HEK293T (cell line): ENCODE measurements at regions not wholly inside any gene's neighbourhood (a gene's known extent, or its start where the extent isn't known, plus 50 kb on each side); places are given as distances from the start of the nearest gene placed in this dataset.

Source experiments
- CTCF ChIA-PET: fragments of 350-600 bp; formaldehyde crosslinking; extraction: SDS; loops from one replicate; lab custom pipeline; 2021; ENCODE audit warnings: antibody characterized with exemption, inconsistent platforms; lab: Yijun Ruan, JAX
- POLR2A ChIA-PET: fragments of 350-600 bp; formaldehyde crosslinking; extraction: SDS; loops from one replicate; lab custom pipeline; 2020; ENCODE audit warnings: antibody characterized with exemption, inconsistent platforms; lab: Yijun Ruan, JAX
- DNase-seq: peaks from one replicate; pipeline ENCODE4 v3.0.0; 2012; ENCODE audit warnings: mixed read lengths; ENCODE audit errors: extremely low spot score
- ARNT ChIP-seq: fragments of 450-650 bp; IDR thresholded peaks from 2 replicates; pipeline ENCODE4 v1.6.1; 2017; ENCODE audit warnings: mild to moderate bottlenecking
- BHLHE40 ChIP-seq: fragments of 450-650 bp; IDR thresholded peaks from 2 replicates; pipeline ENCODE4 v1.6.1; 2016; ENCODE audit warnings: mild to moderate bottlenecking, moderate library complexity, borderline replicate concordance
- CTBP1 ChIP-seq: fragments of 450-650 bp; IDR thresholded peaks from 2 replicates; pipeline ENCODE4 v1.6.1; 2016; ENCODE audit warnings: borderline replicate concordance
- ELF4 ChIP-seq: fragments of 450-650 bp; IDR thresholded peaks from 2 replicates; pipeline ENCODE4 v1.6.1; 2017; ENCODE audit warnings: antibody characterized with exemption
- FOXA1 ChIP-seq: fragments of 450-650 bp; IDR thresholded peaks from 2 replicates; pipeline ENCODE4 v1.6.1; 2016; ENCODE audit warnings: mild to moderate bottlenecking
- FOXK2 ChIP-seq: fragments of 450-650 bp; IDR thresholded peaks from 2 replicates; pipeline ENCODE4 v1.6.1; 2016; ENCODE audit warnings: mild to moderate bottlenecking
- FOXM1 ChIP-seq: fragments of 450-650 bp; IDR thresholded peaks from 2 replicates; pipeline ENCODE4 v1.6.1; 2017; ENCODE audit warnings: mild to moderate bottlenecking, borderline replicate concordance
- HDGF ChIP-seq: fragments of 450-650 bp; IDR thresholded peaks from 2 replicates; pipeline ENCODE4 v1.6.1; 2017; ENCODE audit warnings: antibody characterized with exemption, borderline replicate concordance
- L3MBTL2 ChIP-seq: fragments of 450-650 bp; conservative IDR thresholded peaks from 2 replicates; pipeline ENCODE4 v1.6.1; 2016; ENCODE audit warnings: mild to moderate bottlenecking
- LEF1 ChIP-seq: fragments of 450-650 bp; IDR thresholded peaks from 2 replicates; pipeline ENCODE4 v1.6.1; 2017; ENCODE audit warnings: mild to moderate bottlenecking, borderline replicate concordance
- NFRKB ChIP-seq: fragments of 450-650 bp; IDR thresholded peaks from 2 replicates; pipeline ENCODE4 v1.6.1; 2016; ENCODE audit warnings: mild to moderate bottlenecking, moderate library complexity
- PKNOX1 ChIP-seq: fragments of 450-650 bp; IDR thresholded peaks from 2 replicates; pipeline ENCODE4 v1.6.1; 2016
- SP1 ChIP-seq: fragments of 450-650 bp; IDR thresholded peaks from 2 replicates; pipeline ENCODE4 v1.6.1; 2017
- SUZ12 ChIP-seq: fragments of 450-650 bp; IDR thresholded peaks from 2 replicates; pipeline ENCODE4 v1.6.1; 2016; ENCODE audit warnings: mild to moderate bottlenecking
- TARDBP ChIP-seq: fragments of 450-650 bp; IDR thresholded peaks from 2 replicates; pipeline ENCODE4 v1.6.1; 2016
- ZNF384 ChIP-seq: fragments of 450-650 bp; IDR thresholded peaks from 2 replicates; pipeline ENCODE4 v1.6.1; 2016

- DNase-seq: no peak
- POLR2A ChIA-PET: no interaction called here
- CTCF ChIA-PET: interaction anchor here (0.8 kb wide), 1 partner anchor 11 kb away, joined by 4 read pairs; no protein-coding TSS in a partner anchor
- TF ChIP-seq ZNF384 (no peak), SUZ12 (no peak), SP1 (no peak), HDGF (no peak), ARNT (no peak), FOXM1 (no peak), NFRKB (no peak), LEF1 (no peak), CTBP1 (no peak), FOXK2 (no peak), BHLHE40 (no peak), L3MBTL2 (no peak), ELF4 (no peak), PKNOX1 (no peak), FOXA1 (no peak)
Observed at GRCh38 chr5:91277840-91278239, 105.3 kb downstream of the ARRDC3 start.

- POLR2A ChIA-PET: interaction anchor here (2.3 kb wide), 1 partner anchor 106 kb away, joined by 6 read pairs; the partner anchor contains the start of gene ARRDC3
- CTCF ChIA-PET: interaction anchor here (0.8 kb wide), 1 partner anchor 11 kb away, joined by 4 read pairs; no protein-coding TSS in a partner anchor
Observed at GRCh38 chr5:91277093-91277626, 106.0 kb downstream of the ARRDC3 start.

GRCh38 chr5:91272858-91273257 is 110.3 kb downstream of the ARRDC3 start:
- DNase-seq: no peak
- CTCF ChIA-PET: no interaction called here
- POLR2A ChIA-PET: interaction anchor here (1.0 kb wide), 1 partner anchor 110 kb away, joined by 4 read pairs; the partner anchor contains the start of gene ARRDC3

More at GRCh38 chr5:91277093-91277626, 106.0 kb downstream of the ARRDC3 start:
- TF ChIP-seq BHLHE40 (no peak), FOXM1 (no peak)
- no peak for DNase-seq

GRCh38 chr5:91271999-91272398 is 111.1 kb downstream of the ARRDC3 start:
- no peak for DNase-seq
- TF ChIP-seq ZNF384 (no peak), PKNOX1 (no peak), ELF4 (no peak), NFRKB (no peak), BHLHE40 (no peak), FOXA1 (no peak), L3MBTL2 (no peak), FOXM1 (no peak), CTBP1 (no peak), HDGF (no peak), SP1 (no peak), SUZ12 (no peak), FOXK2 (no peak), TARDBP (no peak), ARNT (no peak), LEF1 (no peak)
- CTCF ChIA-PET: no interaction called here
- POLR2A ChIA-PET: interaction anchor here (1.0 kb wide), 1 partner anchor 111 kb away, joined by 4 read pairs; the partner anchor contains the start of gene ARRDC3

More at GRCh38 chr5:91272858-91273257, 110.3 kb downstream of the ARRDC3 start:
- TF ChIP-seq FOXK2 (no peak), PKNOX1 (no peak), ELF4 (no peak), SUZ12 (no peak), ARNT (no peak), FOXM1 (no peak), TARDBP (no peak), CTBP1 (no peak), L3MBTL2 (no peak), HDGF (no peak), FOXA1 (no peak), SP1 (no peak)

- no peak for DNase-seq
- ChIA-PET POLR2A (interaction anchor here (1.3 to 1.9 kb wide), 3 partner anchors 11 to 114 kb away, joined by 7 to 11 read pairs (median 8); partner anchors contain the start of gene ARRDC3), CTCF (interaction anchor here (1.1 kb wide), 1 partner anchor 116 kb away, joined by 3 read pairs; no protein-coding TSS in a partner anchor)
- TF ChIP-seq FOXA1: no peak
- TF ChIP-seq ZNF384: no peak
- no peak for TF ChIP-seq FOXM1
Observed at GRCh38 chr5:91269198-91269597, 113.9 kb downstream of the ARRDC3 start.

- ChIA-PET CTCF (interaction anchor here (0.6 to 1.1 kb wide), 2 partner anchors 11 to 47 kb away, joined by 4 read pairs; no protein-coding TSS in a partner anchor), POLR2A (no interaction called here)
- peak; percentile 14 for DNase-seq
Observed at GRCh38 chr5:91266184-91266705, 116.9 kb downstream of the ARRDC3 start.

More at GRCh38 chr5:91266184-91266705, 116.9 kb downstream of the ARRDC3 start:
- no peak for TF ChIP-seq ZNF384
- TF ChIP-seq CTBP1: no peak
- no peak for TF ChIP-seq ELF4
